ENCODE measurements at regions not wholly inside any gene's neighbourhood (a gene's known extent, or its start where the extent isn't known, plus 50 kb on each side); places are given as distances from the start of the nearest gene placed in this dataset.

DNA sequence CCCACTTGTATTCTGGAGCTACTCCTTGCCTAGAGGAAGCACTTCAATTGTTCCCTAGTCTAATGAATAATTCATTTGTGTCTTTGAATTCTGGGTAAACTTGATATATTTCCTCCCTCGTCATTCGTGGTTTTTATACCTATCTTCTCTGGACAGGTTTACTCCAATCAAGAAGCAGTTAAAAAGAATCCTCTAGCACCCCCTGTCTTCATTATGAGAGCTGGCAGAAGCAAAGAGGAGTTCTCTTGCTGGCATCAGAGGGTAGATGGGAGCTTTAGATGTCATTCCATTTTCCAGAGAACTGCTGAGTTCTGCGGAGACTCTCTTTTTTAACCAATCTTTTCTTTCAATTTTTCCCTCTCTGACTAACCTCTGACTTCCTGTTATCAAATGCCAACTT, 627.7 kb downstream of the FGF9 start:
- no peaks in the 10 kb centered on the region for H3K4me1 Mint-ChIP-seq
- no peaks in the 10 kb centered on the region for H3K9me3 ChIP-seq (ENCODE audit: control insufficient read depth, low read length)
- no peaks in the 10 kb centered on the region for H3K4me1 ChIP-seq (ENCODE audit: control insufficient read depth, insufficient read depth, low read length)
- H3K27me3 Mint-ChIP-seq (ENCODE audit: insufficient read depth) = no peaks in the 10 kb centered on the region
- H3K27ac Mint-ChIP-seq = no peak overlapping the region
- no peak overlapping the region for H3K27ac ChIP-seq (ENCODE audit: low read depth, low read length)
- peaks cover 30% of the 10 kb centered on the region for H3K9me3 Mint-ChIP-seq
- H3K36me3 Mint-ChIP-seq (ENCODE audit: low read depth) = peaks cover 1% of the 10 kb centered on the region
- no peaks in the 10 kb centered on the region for H3K36me3 ChIP-seq (ENCODE audit: control insufficient read depth, insufficient read depth, low read length)
- TF ChIP-seq, protein P1, sequence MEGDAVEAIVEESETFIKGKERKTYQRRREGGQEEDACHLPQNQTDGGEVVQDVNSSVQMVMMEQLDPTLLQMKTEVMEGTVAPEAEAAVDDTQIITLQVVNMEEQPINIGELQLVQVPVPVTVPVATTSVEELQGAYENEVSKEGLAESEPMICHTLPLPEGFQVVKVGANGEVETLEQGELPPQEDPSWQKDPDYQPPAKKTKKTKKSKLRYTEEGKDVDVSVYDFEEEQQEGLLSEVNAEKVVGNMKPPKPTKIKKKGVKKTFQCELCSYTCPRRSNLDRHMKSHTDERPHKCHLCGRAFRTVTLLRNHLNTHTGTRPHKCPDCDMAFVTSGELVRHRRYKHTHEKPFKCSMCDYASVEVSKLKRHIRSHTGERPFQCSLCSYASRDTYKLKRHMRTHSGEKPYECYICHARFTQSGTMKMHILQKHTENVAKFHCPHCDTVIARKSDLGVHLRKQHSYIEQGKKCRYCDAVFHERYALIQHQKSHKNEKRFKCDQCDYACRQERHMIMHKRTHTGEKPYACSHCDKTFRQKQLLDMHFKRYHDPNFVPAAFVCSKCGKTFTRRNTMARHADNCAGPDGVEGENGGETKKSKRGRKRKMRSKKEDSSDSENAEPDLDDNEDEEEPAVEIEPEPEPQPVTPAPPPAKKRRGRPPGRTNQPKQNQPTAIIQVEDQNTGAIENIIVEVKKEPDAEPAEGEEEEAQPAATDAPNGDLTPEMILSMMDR (conservative IDR thresholded peaks at IDR 0.05) = peak; percentile 56
- no peak for DNase-seq
- H3K27me3 ChIP-seq (ENCODE audit: control insufficient read depth, insufficient read depth, low read length, poor library complexity, severe bottlenecking) = no peaks in the 10 kb centered on the region
- H3K4me3 Mint-ChIP-seq = no peak overlapping the region
- no peak overlapping the region for H3K9ac ChIP-seq (ENCODE audit: extremely low read depth, low read length, poor library complexity, severe bottlenecking)
- no peak overlapping the region for H3K4me3 ChIP-seq (ENCODE audit: low read length)
- 82 to 100% methylated on average over 1 to 3 of the region's 3 CpGs for WGBS, 2 experiments (ENCODE audit: insufficient coverage in 1 of 2, insufficient read length in 1 of 2)

DNA sequence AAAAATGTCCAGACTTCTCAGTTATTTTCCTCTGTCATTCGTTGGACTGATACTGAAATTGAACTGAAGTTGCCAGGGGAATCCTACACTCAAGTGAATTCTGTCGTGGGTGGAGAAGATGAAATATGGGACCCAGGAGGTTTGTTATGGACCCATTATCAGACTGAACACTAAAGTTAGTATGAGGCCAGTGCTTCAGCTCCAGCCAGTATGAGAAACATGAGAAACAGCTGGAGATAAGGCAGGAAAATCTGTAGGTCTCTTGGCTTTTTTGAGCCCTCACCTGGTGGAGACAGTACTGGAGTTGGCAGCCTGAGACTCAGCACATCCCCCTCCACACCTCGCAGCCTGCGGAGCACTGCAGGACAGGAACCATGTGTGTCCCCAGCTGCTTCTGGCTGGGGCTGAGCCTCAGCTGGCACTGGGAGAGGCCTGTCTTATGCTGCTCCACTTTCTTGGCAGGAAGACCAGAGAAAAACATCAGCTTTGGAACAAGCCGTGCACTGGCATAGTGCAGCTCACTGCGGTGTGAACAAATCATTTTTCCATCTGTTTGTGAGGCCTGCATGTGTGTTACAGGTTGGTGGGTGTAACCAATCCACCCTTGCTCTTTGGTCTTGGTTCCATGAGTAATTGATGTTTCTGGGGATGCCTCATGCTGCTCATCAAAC, 641.0 kb downstream of the FGF9 start:
- Histone ChIP-seq H3K9me3 (ENCODE audit: control insufficient read depth, low read length) (no peaks in the 10 kb centered on the region), H3K27ac (ENCODE audit: low read depth, low read length) (no peak overlapping the region), H3K4me3 (ENCODE audit: low read length) (no peak overlapping the region), H3K27me3 (ENCODE audit: control insufficient read depth, insufficient read depth, low read length, poor library complexity, severe bottlenecking) (no peaks in the 10 kb centered on the region), H3K9ac (ENCODE audit: extremely low read depth, low read length, poor library complexity, severe bottlenecking) (no peak overlapping the region), H3K4me1 (ENCODE audit: control insufficient read depth, insufficient read depth, low read length) (no peaks in the 10 kb centered on the region), H3K36me3 (ENCODE audit: control insufficient read depth, insufficient read depth, low read length) (no peaks in the 10 kb centered on the region)
- H3K9me3 Mint-ChIP-seq = peaks cover 14% of the 10 kb centered on the region
- H3K36me3 Mint-ChIP-seq (ENCODE audit: low read depth) = no peaks in the 10 kb centered on the region
- no peak overlapping the region for H3K4me3 Mint-ChIP-seq
- 90 to 96% methylated on average over 4 to 6 of the region's 6 CpGs for WGBS, 2 experiments (ENCODE audit: insufficient coverage in 1 of 2, insufficient read length in 1 of 2)
- no peaks in the 10 kb centered on the region for H3K27me3 Mint-ChIP-seq (ENCODE audit: insufficient read depth)
- H3K4me1 Mint-ChIP-seq = no peaks in the 10 kb centered on the region
- H3K27ac Mint-ChIP-seq = no peak overlapping the region
- DNase-seq = peak; percentile 55
- TF ChIP-seq, protein P1 (conservative IDR thresholded peaks at IDR 0.05) = no peak

- Histone ChIP-seq H3K9me3 (ENCODE audit: control insufficient read depth, low read length) (no peaks in the 10 kb centered on the region), H3K27ac (ENCODE audit: low read depth, low read length) (no peak overlapping the region), H3K4me1 (ENCODE audit: control insufficient read depth, insufficient read depth, low read length) (no peaks in the 10 kb centered on the region), H3K4me3 (ENCODE audit: low read length) (no peak overlapping the region), H3K36me3 (ENCODE audit: control insufficient read depth, insufficient read depth, low read length) (no peaks in the 10 kb centered on the region), H3K27me3 (ENCODE audit: control insufficient read depth, insufficient read depth, low read length, poor library complexity, severe bottlenecking) (no peaks in the 10 kb centered on the region), H3K9ac (ENCODE audit: extremely low read depth, low read length, poor library complexity, severe bottlenecking) (no peak overlapping the region)
- Mint-ChIP-seq H3K4me3 (no peak overlapping the region), H3K36me3 (ENCODE audit: low read depth) (no peaks in the 10 kb centered on the region), H3K4me1 (no peaks in the 10 kb centered on the region), H3K9me3 (peaks cover 9% of the 10 kb centered on the region), H3K27ac (no peak overlapping the region), H3K27me3 (ENCODE audit: insufficient read depth) (no peaks in the 10 kb centered on the region)
- TF ChIP-seq, protein P1 (conservative IDR thresholded peaks at IDR 0.05) = no peak
- WGBS, 2 experiments (ENCODE audit: insufficient coverage in 1 of 2, insufficient read length in 1 of 2) = 83 to 94% methylated on average over 2 of the region's 2 CpGs
- DNase-seq = no peak
Observed at GRCh38 chr13:22312405-22312803, 641.5 kb downstream of the FGF9 start.
